HFFc6 (cell line): ENCODE measurements at regions not wholly inside any gene's neighbourhood (a gene's known extent, or its start where the extent isn't known, plus 50 kb on each side); places are given as distances from the start of the nearest gene placed in this dataset.
"Not testable (repeated sequence)": the region's sequence is repeated elsewhere in the genome, so short reads cannot be mapped to it uniquely, and the experiment has no call there.

Experiments used
- DNase-seq: peaks from one replicate; pipeline ENCODE4 v3.0.0-alpha.2; 2018
- H3K27ac Mint-ChIP-seq: 2 replicates; pipeline ENCODE4 v1.8.0; 2020; ENCODE audit warnings: mild to moderate bottlenecking, mixed read lengths
- H3K27me3 Mint-ChIP-seq: 2 replicates; pipeline ENCODE4 v1.8.0; 2021; ENCODE audit warnings: mild to moderate bottlenecking, moderate library complexity, mixed read lengths; ENCODE audit not compliant: insufficient read depth
- H3K36me3 Mint-ChIP-seq: 2 replicates; pipeline ENCODE4 v1.8.0; 2021; ENCODE audit warnings: low read depth, mixed read lengths
- H3K4me1 Mint-ChIP-seq: 2 replicates; pipeline ENCODE4 v1.8.0; 2020; ENCODE audit warnings: low read depth, mixed read lengths
- H3K4me3 Mint-ChIP-seq: 2 replicates; pipeline ENCODE4 v1.8.0; 2020; ENCODE audit warnings: mild to moderate bottlenecking, moderate library complexity, mixed read lengths
- H3K9me3 Mint-ChIP-seq: 2 replicates; pipeline ENCODE4 v1.8.0; 2020; ENCODE audit warnings: mild to moderate bottlenecking, mixed read lengths
- TF ChIP-seq, protein P1 (sequence below): fragments of 200-600 bp; sonication (generic); IDR thresholded peaks from 2 replicates; pipeline ENCODE4 v1.5.0; 2021; ENCODE audit warnings: antibody characterized with exemption, mild to moderate bottlenecking

- no peak for DNase-seq
- H3K4me3 Mint-ChIP-seq: no peak overlapping the region
- H3K36me3 Mint-ChIP-seq: no peaks in the 10 kb centered on the region
- H3K4me1 Mint-ChIP-seq: peaks cover 16% of the 10 kb centered on the region
- H3K9me3 Mint-ChIP-seq: no peaks in the 10 kb centered on the region
- TF ChIP-seq, protein P1, sequence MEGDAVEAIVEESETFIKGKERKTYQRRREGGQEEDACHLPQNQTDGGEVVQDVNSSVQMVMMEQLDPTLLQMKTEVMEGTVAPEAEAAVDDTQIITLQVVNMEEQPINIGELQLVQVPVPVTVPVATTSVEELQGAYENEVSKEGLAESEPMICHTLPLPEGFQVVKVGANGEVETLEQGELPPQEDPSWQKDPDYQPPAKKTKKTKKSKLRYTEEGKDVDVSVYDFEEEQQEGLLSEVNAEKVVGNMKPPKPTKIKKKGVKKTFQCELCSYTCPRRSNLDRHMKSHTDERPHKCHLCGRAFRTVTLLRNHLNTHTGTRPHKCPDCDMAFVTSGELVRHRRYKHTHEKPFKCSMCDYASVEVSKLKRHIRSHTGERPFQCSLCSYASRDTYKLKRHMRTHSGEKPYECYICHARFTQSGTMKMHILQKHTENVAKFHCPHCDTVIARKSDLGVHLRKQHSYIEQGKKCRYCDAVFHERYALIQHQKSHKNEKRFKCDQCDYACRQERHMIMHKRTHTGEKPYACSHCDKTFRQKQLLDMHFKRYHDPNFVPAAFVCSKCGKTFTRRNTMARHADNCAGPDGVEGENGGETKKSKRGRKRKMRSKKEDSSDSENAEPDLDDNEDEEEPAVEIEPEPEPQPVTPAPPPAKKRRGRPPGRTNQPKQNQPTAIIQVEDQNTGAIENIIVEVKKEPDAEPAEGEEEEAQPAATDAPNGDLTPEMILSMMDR: no peak
- no peak overlapping the region for H3K27ac Mint-ChIP-seq
- H3K27me3 Mint-ChIP-seq: no peaks in the 10 kb centered on the region; the same call in none of the 2 replicates
Observed at GRCh38 chr10:30745953-30746352, 116.4 kb upstream of the LYZL2 start.

DNA sequence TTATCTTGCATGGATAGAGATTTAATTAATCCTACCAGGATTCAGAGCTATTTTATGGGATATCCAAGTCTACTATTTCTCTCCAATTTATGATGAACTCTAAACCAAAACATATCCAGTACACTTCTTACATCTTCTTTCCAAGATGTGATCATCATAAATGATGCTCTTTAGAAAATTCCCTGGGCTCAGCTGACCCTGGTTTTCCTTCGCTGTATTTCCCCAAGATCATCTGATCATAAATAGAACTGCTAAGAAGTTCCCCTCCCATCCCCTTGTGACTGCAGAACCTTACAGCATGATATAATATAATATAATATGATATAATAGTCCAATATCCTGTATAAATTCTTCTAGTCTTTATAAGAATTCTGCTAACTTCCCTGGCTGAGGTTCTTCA is 114.6 kb upstream of the LYZL2 start:
- Mint-ChIP-seq H3K36me3 (no peaks in the 10 kb centered on the region), H3K27me3 (no peaks in the 10 kb centered on the region; the same call in none of the 2 replicates), H3K9me3 (no peaks in the 10 kb centered on the region), H3K4me3 (no peak overlapping the region), H3K27ac (no peak overlapping the region; the same call in 1 of the 2 replicates), H3K4me1 (peaks cover 16% of the 10 kb centered on the region)
- TF ChIP-seq, protein P1: no peak
- no peak for DNase-seq

- H3K27me3 Mint-ChIP-seq: no peaks in the 10 kb centered on the region; the same call in none of the 2 replicates
- no peak overlapping the region for H3K4me3 Mint-ChIP-seq
- no peaks in the 10 kb centered on the region for H3K9me3 Mint-ChIP-seq
- H3K4me1 Mint-ChIP-seq: peaks cover 15% of the 10 kb centered on the region
- DNase-seq: no peak
- H3K36me3 Mint-ChIP-seq: no peaks in the 10 kb centered on the region
- TF ChIP-seq, protein P1: no peak
- no peak overlapping the region for H3K27ac Mint-ChIP-seq
Observed at GRCh38 chr10:30743586-30743985, 114.0 kb upstream of the LYZL2 start.

- Mint-ChIP-seq H3K27me3 (no peaks in the 10 kb centered on the region; the same call in none of the 2 replicates), H3K36me3 (no peaks in the 10 kb centered on the region), H3K9me3 (no peaks in the 10 kb centered on the region), H3K27ac (no peak overlapping the region), H3K4me1 (peaks cover 4% of the 10 kb centered on the region), H3K4me3 (no peak overlapping the region)
- DNase-seq: no peak
- TF ChIP-seq, protein P1: no peak
Observed at GRCh38 chr10:30742471-30742870, 112.9 kb upstream of the LYZL2 start.

- H3K4me1 Mint-ChIP-seq: peaks cover 14% of the 10 kb centered on the region
- not testable (repeated sequence) for H3K36me3 Mint-ChIP-seq, H3K9me3 Mint-ChIP-seq, H3K4me3 Mint-ChIP-seq, H3K27me3 Mint-ChIP-seq, H3K27ac Mint-ChIP-seq, DNase-seq
Observed at GRCh38 chr10:30740774-30741173, 111.2 kb upstream of the LYZL2 start.

DNA sequence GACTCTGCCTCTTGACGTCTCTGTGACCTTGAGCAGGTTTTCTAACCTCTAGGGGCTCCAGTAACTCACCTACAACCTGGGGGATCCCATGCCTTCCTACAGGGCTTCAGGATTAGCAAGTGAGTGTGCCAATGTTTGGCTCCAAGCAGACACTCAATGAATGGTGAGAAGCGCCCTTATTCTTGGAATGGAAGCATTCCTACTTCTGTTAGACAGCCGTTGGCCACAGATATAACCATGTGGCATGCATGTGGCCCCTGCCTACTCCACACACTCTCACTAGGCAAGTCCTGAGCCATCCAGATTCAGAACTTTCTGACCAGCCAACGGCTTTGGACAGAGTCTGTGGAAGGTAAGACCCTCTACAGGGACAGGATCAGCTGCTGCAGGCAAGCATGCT is 108.9 kb upstream of the LYZL2 start:
- peak overlapping the region; percentile 99 for H3K27ac Mint-ChIP-seq
- no peak overlapping the region for H3K4me3 Mint-ChIP-seq
- no peaks in the 10 kb centered on the region for H3K9me3 Mint-ChIP-seq
- DNase-seq: no peak
- H3K4me1 Mint-ChIP-seq: peaks cover 14% of the 10 kb centered on the region
- no peaks in the 10 kb centered on the region for H3K36me3 Mint-ChIP-seq
- no peaks in the 10 kb centered on the region; the same call in 1 of the 2 replicates for H3K27me3 Mint-ChIP-seq
- TF ChIP-seq, protein P1: no peak
